Gastrocnemius medialis (tissue), 4 donors: ENCODE measurements at regions not wholly inside any gene's neighbourhood (a gene's known extent, or its start where the extent isn't known, plus 50 kb on each side); places are given as distances from the start of the nearest gene placed in this dataset.

ENCODE experiments used
- ATAC-seq, 2 donors: fragments of 150-250 bp; one replicate each; pipeline ENCODE4 v1.9.1; 2016
- DNase-seq, 2 donors: peaks; one replicate each; pipeline ENCODE4 v3.0.0-alpha.2; 2019
- H3K27ac ChIP-seq, 4 donors: fragments of 200-600 bp; sonication (generic); 1 replicate in 1 of 4; 2 replicates in 3 of 4; pipeline ENCODE4 v1.5.1; 2016 to 2018; ENCODE audit warnings: mild to moderate bottlenecking in 2 of 4, moderate library complexity in 1 of 4
- H3K27me3 ChIP-seq, 3 donors: fragments of 200-600 bp; sonication (generic) in 2 of 3; 1 replicate in 1 of 3; 2 replicates in 2 of 3; pipeline versions ENCODE4 v1.5.1 to v1.6.0; 2016 to 2019; ENCODE audit warnings: mild to moderate bottlenecking in 1 of 3, moderate library complexity in 1 of 3
- H3K36me3 ChIP-seq, 2 donors: fragments of 200-600 bp; sonication (generic) in 1 of 2; one replicate each; pipeline ENCODE4 v1.5.1; 2017 to 2018
- H3K4me1 ChIP-seq, 2 donors: fragments of 200-600 bp; sonication (generic) in 1 of 2; one replicate each; pipeline ENCODE4 v1.5.1; 2016 to 2017; ENCODE audit warnings: mild to moderate bottlenecking in 2 of 2
- H3K4me3 ChIP-seq, 4 donors: fragments of 200-600 bp; sonication (generic) in 3 of 4; 1 replicate in 1 of 4; 2 replicates in 3 of 4; pipeline ENCODE4 v1.5.1; 2016 to 2019; ENCODE audit warnings: mild to moderate bottlenecking in 2 of 4
- H3K9me3 ChIP-seq, 3 donors: fragments of 200-600 bp; sonication (generic) in 2 of 3; 1 replicate in 1 of 3; 2 replicates in 2 of 3; pipeline ENCODE4 v1.5.1; 2016 to 2019
- POLR2A ChIP-seq, 2 donors: fragments of 450-650 bp; IDR thresholded peaks; one replicate each; pipeline ENCODE4 v1.6.1; 2017; ENCODE audit warnings: antibody characterized with exemption in 2 of 2, mild to moderate bottlenecking in 2 of 2, moderate library complexity in 2 of 2
- in situ Hi-C, 4 donors: fragments of 200-750 bp; cut with MboI; loops; one replicate each; pipeline versions ENCODE4 v1.15.0 to v1.8.0; 2017; ENCODE audit warnings: low sequenced_read_pairs in 4 of 4
- intact Hi-C: fragments of 100-400 bp; cut with DNase I; formaldehyde crosslinking; loops from one replicate; pipeline ENCODE4 v1.15.1; 2023; ENCODE audit warnings: low total_unique reads
- TF ChIP-seq, protein P1 (sequence below), 5 experiments: fragments of 450-650 bp in 3 of 5; fragments of 200-600 bp in 2 of 5; sonication (generic) in 2 of 5; IDR thresholded peaks in 4 of 5; conservative IDR thresholded peaks in 1 of 5; 1 replicate in 4 of 5; 2 replicates in 1 of 5; pipeline ENCODE4 v1.5.1; 2016 to 2019; ENCODE audit warnings: antibody characterized with exemption in 5 of 5, mild to moderate bottlenecking in 3 of 5, moderate library complexity in 3 of 5

DNA sequence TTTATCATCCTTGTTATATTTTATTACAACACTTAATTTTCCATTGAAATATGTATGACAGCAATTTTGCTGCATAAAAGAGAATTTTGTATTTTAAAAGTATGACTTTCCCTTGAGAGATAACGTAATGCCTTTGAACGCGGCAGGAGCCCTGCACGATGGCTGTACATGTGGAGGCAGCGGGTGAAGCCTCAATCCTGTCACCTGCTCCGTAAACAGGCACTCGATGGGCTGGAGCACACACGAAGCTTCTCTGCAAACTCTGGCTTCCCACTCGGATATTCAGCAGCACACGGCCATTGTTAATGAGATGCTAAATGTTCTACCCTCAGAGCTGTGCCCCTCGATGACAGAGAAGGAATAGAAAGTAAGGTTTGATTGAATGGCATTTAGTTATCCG is 184.4 kb downstream of the RTP5 start:
- in situ Hi-C loops, result no loop called here
- Histone ChIP-seq H3K27ac (no peak overlapping the region), H3K9me3 (peaks cover 0 to 3% (median 0%) of the 10 kb centered on the region in 3 donors), H3K4me3 (no peak overlapping the region), H3K36me3 (no peaks in the 10 kb centered on the region), H3K27me3 (peaks cover 14 to 16% (median 15%) of the 10 kb centered on the region in 3 donors), H3K4me1 (no peaks in the 10 kb centered on the region)
- ATAC-seq, result no peak
- intact Hi-C loops, result no loop called here
- no peak for DNase-seq
- TF ChIP-seq, protein P1, sequence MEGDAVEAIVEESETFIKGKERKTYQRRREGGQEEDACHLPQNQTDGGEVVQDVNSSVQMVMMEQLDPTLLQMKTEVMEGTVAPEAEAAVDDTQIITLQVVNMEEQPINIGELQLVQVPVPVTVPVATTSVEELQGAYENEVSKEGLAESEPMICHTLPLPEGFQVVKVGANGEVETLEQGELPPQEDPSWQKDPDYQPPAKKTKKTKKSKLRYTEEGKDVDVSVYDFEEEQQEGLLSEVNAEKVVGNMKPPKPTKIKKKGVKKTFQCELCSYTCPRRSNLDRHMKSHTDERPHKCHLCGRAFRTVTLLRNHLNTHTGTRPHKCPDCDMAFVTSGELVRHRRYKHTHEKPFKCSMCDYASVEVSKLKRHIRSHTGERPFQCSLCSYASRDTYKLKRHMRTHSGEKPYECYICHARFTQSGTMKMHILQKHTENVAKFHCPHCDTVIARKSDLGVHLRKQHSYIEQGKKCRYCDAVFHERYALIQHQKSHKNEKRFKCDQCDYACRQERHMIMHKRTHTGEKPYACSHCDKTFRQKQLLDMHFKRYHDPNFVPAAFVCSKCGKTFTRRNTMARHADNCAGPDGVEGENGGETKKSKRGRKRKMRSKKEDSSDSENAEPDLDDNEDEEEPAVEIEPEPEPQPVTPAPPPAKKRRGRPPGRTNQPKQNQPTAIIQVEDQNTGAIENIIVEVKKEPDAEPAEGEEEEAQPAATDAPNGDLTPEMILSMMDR (IDR thresholded peaks at IDR 0.05 in 4 of 5, conservative IDR thresholded peaks at IDR 0.05 in 1 of 5), result no peak

DNA sequence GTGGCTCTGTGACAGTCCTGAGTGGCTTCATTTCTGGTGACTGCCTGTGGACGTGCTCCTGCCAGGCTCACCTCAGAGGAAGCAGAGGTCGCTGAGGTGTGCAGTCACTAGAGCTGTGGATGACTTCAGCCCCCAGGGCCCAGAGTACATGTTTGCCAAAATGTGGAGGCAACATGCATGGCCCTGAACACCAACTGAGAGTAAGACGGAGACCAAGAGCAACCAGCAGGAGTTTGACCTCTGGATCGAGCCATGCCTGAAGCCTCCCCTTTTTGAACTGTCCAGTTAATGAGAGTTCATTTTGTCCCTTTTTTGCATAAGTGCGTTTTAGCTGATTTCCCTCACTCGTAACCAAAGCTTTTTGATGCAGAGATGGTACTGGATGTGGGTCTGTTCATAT is 184.9 kb downstream of the RTP5 start:
- Histone ChIP-seq H3K4me3 (no peak overlapping the region), H3K36me3 (no peaks in the 10 kb centered on the region), H3K4me1 (no peaks in the 10 kb centered on the region), H3K27ac (no peak overlapping the region), H3K27me3 (peaks cover 9 to 11% (median 10%) of the 10 kb centered on the region in 3 donors), H3K9me3 (peaks cover 0 to under 1% (median 0%) of the 10 kb centered on the region in 3 donors)
- no peak for ATAC-seq
- TF ChIP-seq, protein P1 (IDR thresholded peaks at IDR 0.05 in 4 of 5, conservative IDR thresholded peaks at IDR 0.05 in 1 of 5), result no peak
- TF ChIP-seq POLR2A (IDR thresholded peaks at IDR 0.05), result no peak
- in situ Hi-C loops (no loop called here), intact Hi-C loops (no loop called here)
- no peak for DNase-seq

DNA sequence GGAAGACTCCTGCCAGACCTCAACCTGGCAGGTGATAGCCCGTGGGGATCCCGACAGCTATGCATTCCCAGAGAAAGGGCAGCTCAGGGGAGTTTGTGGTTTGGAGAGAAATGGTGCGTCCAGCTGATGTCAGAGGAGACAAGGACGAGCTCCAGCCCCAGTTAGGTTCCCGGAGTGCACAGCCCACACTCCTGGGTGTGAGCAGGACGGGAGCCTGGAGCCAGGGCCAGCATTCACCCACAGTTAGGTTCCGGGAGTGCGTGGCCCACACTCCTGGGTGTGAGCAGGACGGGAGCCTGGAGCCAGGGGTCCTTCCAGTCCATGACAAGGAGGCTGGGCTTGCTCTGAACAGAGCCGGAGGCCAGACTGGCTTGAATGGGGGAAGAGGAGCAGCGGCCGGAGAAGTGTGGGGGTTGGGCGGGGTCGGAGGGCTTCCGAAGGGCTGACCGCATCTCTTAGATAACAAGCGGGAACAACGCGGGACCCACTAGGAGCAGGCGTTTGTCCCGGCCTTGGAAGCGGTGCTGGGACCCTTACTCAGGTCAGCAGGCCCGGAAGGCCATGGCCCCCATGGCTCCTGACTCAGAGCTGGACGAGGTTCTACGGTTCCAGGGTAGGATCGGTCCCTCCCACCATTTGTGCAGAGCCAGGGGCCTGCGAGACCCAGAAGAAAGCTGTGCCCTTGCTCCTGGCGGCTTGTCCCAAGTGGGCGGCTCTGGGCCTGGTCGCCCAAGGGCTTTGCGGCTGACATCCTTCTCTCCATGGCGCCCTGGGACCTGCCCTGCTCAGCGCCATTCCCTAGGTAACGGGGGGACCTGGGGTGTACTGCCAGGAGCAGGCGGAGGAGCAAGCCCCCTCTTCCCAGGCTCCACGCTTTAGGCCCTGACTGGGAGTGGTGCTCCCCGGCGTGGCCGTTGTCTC is 185.6 kb downstream of the RTP5 start:
- no peaks in the 10 kb centered on the region for H3K4me1 ChIP-seq
- no peaks in the 10 kb centered on the region for H3K9me3 ChIP-seq
- intact Hi-C loops (no loop called here), in situ Hi-C loops (no loop called here)
- ATAC-seq, result no peak
- no peak for DNase-seq
- TF ChIP-seq, protein P1 (IDR thresholded peaks at IDR 0.05 in 4 of 5, conservative IDR thresholded peaks at IDR 0.05 in 1 of 5), result no peak
- TF ChIP-seq POLR2A (IDR thresholded peaks at IDR 0.05), result no peak
- H3K4me3 ChIP-seq, result no peak overlapping the region
- H3K27me3 ChIP-seq, result peaks cover 6 to 8% (median 8%) of the 10 kb centered on the region in 3 donors
- H3K36me3 ChIP-seq, result no peaks in the 10 kb centered on the region
- H3K27ac ChIP-seq, result no peak overlapping the region

DNA sequence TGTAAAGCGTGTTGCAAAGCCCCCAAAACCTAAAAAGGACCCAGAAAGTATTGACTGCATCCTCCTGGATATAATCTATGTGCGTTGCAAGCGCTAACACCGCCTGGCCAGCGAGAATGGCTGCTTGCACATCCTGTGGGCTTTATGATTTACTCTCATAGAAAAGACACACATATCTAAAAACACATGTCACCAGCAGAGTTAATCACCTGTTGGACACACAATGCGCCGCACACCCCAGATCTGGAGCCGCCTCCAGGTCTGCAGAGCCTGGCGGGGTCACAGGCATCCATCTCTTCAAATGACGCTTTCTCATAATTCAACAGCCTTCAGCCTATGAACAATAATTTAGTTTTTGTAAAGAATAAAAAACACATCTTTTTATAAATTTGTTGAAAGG is 186.5 kb downstream of the RTP5 start:
- H3K4me1 ChIP-seq, result no peaks in the 10 kb centered on the region
- H3K4me3 ChIP-seq, result no peak overlapping the region
- intact Hi-C loops (no loop called here), in situ Hi-C loops (no loop called here)
- DNase-seq (no peak), ATAC-seq (no peak)
- H3K36me3 ChIP-seq, result no peaks in the 10 kb centered on the region
- no peaks in the 10 kb centered on the region for H3K9me3 ChIP-seq
- no peak overlapping the region for H3K27ac ChIP-seq
- TF ChIP-seq, protein P1 (IDR thresholded peaks at IDR 0.05 in 4 of 5, conservative IDR thresholded peaks at IDR 0.05 in 1 of 5), result no peak
- no peak for TF ChIP-seq POLR2A (IDR thresholded peaks at IDR 0.05)
- H3K27me3 ChIP-seq, result peaks cover 8% of the 10 kb centered on the region in 3 donors
